Naive thymus-derived CD4-positive, alpha-beta T cell (primary cell): ENCODE measurements at regions not wholly inside any gene's neighbourhood (a gene's known extent, or its start where the extent isn't known, plus 50 kb on each side); places are given as distances from the start of the nearest gene placed in this dataset.
A peak's percentile ranks its signal among the peaks of the same experiment; 100 is the strongest.

Experiments used
- ATAC-seq: fragments of 150-1000 bp; cut with Tn5 transposase; 2 replicates; pipeline ENCODE4 v1.10.0; 2021; ENCODE audit warnings: mild to moderate bottlenecking, moderate library complexity
- CTCF ChIA-PET: fragments of 350-600 bp; sonication (Branson Sonifier 250); formaldehyde crosslinking; loops from one replicate; lab custom pipeline; 2021; ENCODE audit warnings: antibody characterized with exemption; lab: Charles Lee
- POLR2A ChIA-PET: fragments of 350-600 bp; sonication (Branson Sonifier 250); formaldehyde crosslinking; loops from one replicate; lab custom pipeline; 2021; ENCODE audit warnings: antibody characterized with exemption, inconsistent platforms; lab: Charles Lee
- DNase-seq, 9 donors: peaks; one replicate each; pipeline versions ENCODE4 v3.0.0 to v3.0.0-alpha.2; 2020 to 2022; ENCODE audit warnings: mixed read lengths in 1 of 9
- H3K27ac ChIP-seq: one replicate; pipeline ENCODE4 v1.7.0; 2013; ENCODE audit warnings: mild to moderate bottlenecking, low read depth, low read length, moderate library complexity
- H3K27me3 ChIP-seq, 2 donors: one replicate each; pipeline ENCODE4 v1.7.0; 2013; ENCODE audit warnings: low read length in 2 of 2, mild to moderate bottlenecking in 2 of 2, moderate library complexity in 2 of 2; ENCODE audit not compliant: control insufficient read depth in 2 of 2, insufficient read depth in 2 of 2
- H3K36me3 ChIP-seq, 3 experiments: 1 replicate in 2 of 3; 2 replicates in 1 of 3; pipeline ENCODE4 v1.7.0; 2013; ENCODE audit warnings: low read length in 3 of 3, mild to moderate bottlenecking in 3 of 3, moderate library complexity in 1 of 3; ENCODE audit not compliant: insufficient read depth in 3 of 3, control insufficient read depth in 2 of 3
- H3K4me1 ChIP-seq, 2 donors: one replicate each; pipeline ENCODE4 v1.7.0; 2013; ENCODE audit warnings: low read length in 2 of 2, mild to moderate bottlenecking in 2 of 2, moderate library complexity in 1 of 2; ENCODE audit not compliant: control insufficient read depth in 2 of 2, insufficient read depth in 2 of 2
- H3K4me3 ChIP-seq: 2 replicates; pipeline ENCODE4 v1.7.0; 2013; ENCODE audit warnings: mild to moderate bottlenecking, low read length
- H3K9me3 ChIP-seq, 3 experiments: 1 replicate in 2 of 3; 2 replicates in 1 of 3; pipeline ENCODE4 v1.7.0; 2013; ENCODE audit warnings: low read length in 3 of 3; ENCODE audit not compliant: control insufficient read depth in 2 of 3
- H3K27ac Mint-ChIP-seq, 9 donors: one replicate each; pipeline ENCODE4 v1.8.0; 2020 to 2022; ENCODE audit warnings: mixed read lengths in 9 of 9, mild to moderate bottlenecking in 8 of 9, moderate library complexity in 5 of 9, inconsistent platforms in 2 of 9
- H3K27me3 Mint-ChIP-seq, 5 donors: one replicate each; pipeline ENCODE4 v1.8.0; 2021 to 2022; ENCODE audit warnings: mixed read lengths in 5 of 5, mild to moderate bottlenecking in 1 of 5
- H3K36me3 Mint-ChIP-seq, 5 donors: one replicate each; pipeline ENCODE4 v1.8.0; 2020 to 2022; ENCODE audit warnings: mixed read lengths in 5 of 5, mild to moderate bottlenecking in 3 of 5, inconsistent platforms in 1 of 5
- H3K4me1 Mint-ChIP-seq, 7 donors: one replicate each; pipeline ENCODE4 v1.8.0; 2020 to 2022; ENCODE audit warnings: mixed read lengths in 7 of 7, mild to moderate bottlenecking in 3 of 7, inconsistent platforms in 1 of 7
- H3K4me3 Mint-ChIP-seq, 10 donors: one replicate each; pipeline ENCODE4 v1.8.0; 2020 to 2022; ENCODE audit warnings: mild to moderate bottlenecking in 10 of 10, mixed read lengths in 10 of 10, moderate library complexity in 6 of 10, inconsistent platforms in 2 of 10
- H3K9me3 Mint-ChIP-seq, 11 donors: one replicate each; pipeline ENCODE4 v1.8.0; 2020 to 2022; ENCODE audit warnings: mixed read lengths in 11 of 11, mild to moderate bottlenecking in 4 of 11, inconsistent platforms in 1 of 11, moderate library complexity in 1 of 11
- intact Hi-C, 2 donors: fragments of 100-400 bp; cut with micrococcal nuclease; formaldehyde crosslinking; loops; one replicate each; pipeline ENCODE4 v1.15.1; 2023

DNA sequence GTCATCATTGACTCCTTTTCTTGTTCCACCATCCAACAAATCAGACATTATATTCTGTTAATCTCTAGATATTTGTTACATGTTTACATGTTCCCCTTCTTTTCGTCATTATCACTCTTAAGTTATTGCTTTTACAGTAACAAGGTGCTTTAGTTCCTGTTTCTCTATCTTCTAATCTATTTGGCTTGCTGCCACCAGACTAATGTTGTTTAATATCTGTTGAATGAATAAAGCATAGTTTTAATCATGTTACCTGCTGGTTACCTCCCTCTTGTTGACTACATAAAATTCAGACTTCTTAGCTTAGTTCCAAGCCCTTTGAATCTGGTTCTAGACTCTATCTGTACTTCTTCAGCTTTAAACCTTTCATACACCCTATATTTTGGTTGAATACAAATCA lies 129.8 kb upstream of the TRIM2 start:
- Mint-ChIP-seq H3K27ac (peak overlapping the region in 1 of 9 donors; percentile 18), H3K27me3 (peaks cover 0 to 35% (median 0%) of the 10 kb centered on the region in 5 donors), H3K9me3 (peaks cover 0 to 4% (median 0%) of the 10 kb centered on the region in 11 donors), H3K4me1 (peaks cover 0 to 10% (median 9%) of the 10 kb centered on the region in 7 donors), H3K36me3 (peaks cover 0 to 4% (median 0%) of the 10 kb centered on the region in 5 donors), H3K4me3 (no peak overlapping the region)
- ChIA-PET POLR2A (no interaction called here), CTCF (interaction anchor here (2.7 to 3.9 kb wide), 2 partner anchors 9 to 53 kb away, joined by 16 to 19 read pairs; no protein-coding TSS in a partner anchor)
- no peak for DNase-seq
- H3K4me1 ChIP-seq = peaks cover 0 to 2% of the 10 kb centered on the region in 2 donors
- no peak overlapping the region for H3K4me3 ChIP-seq
- no peak for ATAC-seq
- H3K27ac ChIP-seq = no peak overlapping the region
- H3K9me3 ChIP-seq = no peaks in the 10 kb centered on the region
- no peaks in the 10 kb centered on the region for H3K27me3 ChIP-seq
- H3K36me3 ChIP-seq = no peaks in the 10 kb centered on the region
- intact Hi-C loops = no loop called here

DNA sequence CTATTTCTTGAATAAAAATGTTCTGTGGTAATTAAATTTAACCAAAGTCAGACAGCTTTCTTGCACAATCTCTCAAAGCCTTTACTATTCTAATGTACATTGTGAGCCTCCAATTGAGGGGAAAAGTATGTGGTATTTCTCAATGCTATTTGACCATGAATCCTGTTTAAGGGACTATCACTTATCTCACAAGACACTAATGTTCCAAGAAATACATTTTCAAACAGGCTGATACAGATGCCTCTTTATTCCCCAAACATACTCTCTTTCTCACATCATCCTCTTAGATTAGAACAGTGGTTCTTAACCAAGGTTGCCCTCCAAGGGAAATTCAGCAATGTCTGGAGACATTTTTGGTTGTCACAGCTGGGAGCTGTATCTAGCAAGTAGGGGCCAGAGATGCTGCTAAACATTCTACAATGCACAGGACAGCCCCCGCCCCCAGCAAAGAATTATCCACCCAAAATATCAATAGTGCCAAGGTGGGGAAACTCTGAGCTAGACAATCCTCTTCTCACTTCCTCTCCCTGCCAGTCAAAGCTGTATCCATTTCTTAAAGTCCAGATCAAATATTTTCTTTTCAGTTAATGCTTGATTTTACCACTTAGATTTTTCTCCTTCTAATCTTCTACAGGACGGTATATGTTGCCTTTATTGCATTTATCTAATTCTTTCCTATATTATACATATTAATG lies 129.2 kb upstream of the TRIM2 start:
- no peak overlapping the region for H3K4me3 Mint-ChIP-seq
- CTCF ChIA-PET = interaction anchor here (2.7 to 3.9 kb wide), 2 partner anchors 9 to 52 kb away, joined by 16 to 19 read pairs; no protein-coding TSS in a partner anchor
- no peak overlapping the region for H3K27ac Mint-ChIP-seq
- Histone ChIP-seq H3K4me1 (peaks cover 0 to 8% of the 10 kb centered on the region in 2 donors), H3K27me3 (no peaks in the 10 kb centered on the region), H3K36me3 (no peaks in the 10 kb centered on the region), H3K9me3 (no peaks in the 10 kb centered on the region), H3K27ac (no peak overlapping the region), H3K4me3 (no peak overlapping the region)
- intact Hi-C loops = no loop called here
- peaks cover 0 to 16% (median 15%) of the 10 kb centered on the region in 7 donors for H3K4me1 Mint-ChIP-seq
- peaks cover 0 to 4% (median 0%) of the 10 kb centered on the region in 5 donors for H3K36me3 Mint-ChIP-seq
- ATAC-seq = no peak
- no peak for DNase-seq
- peaks cover 0 to 39% (median 0%) of the 10 kb centered on the region in 5 donors for H3K27me3 Mint-ChIP-seq
- POLR2A ChIA-PET = no interaction called here
- H3K9me3 Mint-ChIP-seq = peaks cover 0 to 4% (median 0%) of the 10 kb centered on the region in 11 donors

GRCh38 chr4:153075836-153076518 lies 128.3 kb upstream of the TRIM2 start:
- no peak overlapping the region for H3K4me3 ChIP-seq
- intact Hi-C loops = no loop called here
- peaks cover 0 to 16% of the 10 kb centered on the region in 2 donors for H3K4me1 ChIP-seq
- H3K36me3 ChIP-seq = no peaks in the 10 kb centered on the region
- no peak overlapping the region for H3K4me3 Mint-ChIP-seq
- ChIA-PET POLR2A (interaction anchor here (0.6 kb wide), 1 partner anchor 27 kb away, joined by 3 read pairs; no protein-coding TSS in a partner anchor), CTCF (interaction anchor here (0.5 to 3.9 kb wide), 3 partner anchors 8 to 607 kb away, joined by 4 to 19 read pairs (median 16); no protein-coding TSS in a partner anchor)
- H3K9me3 Mint-ChIP-seq = peaks cover 0 to 3% (median 0%) of the 10 kb centered on the region in 11 donors
- H3K9me3 ChIP-seq = no peaks in the 10 kb centered on the region
- DNase-seq = no peak
- ATAC-seq = no peak
- no peak overlapping the region for H3K27ac ChIP-seq
- peaks cover 0 to 46% (median 0%) of the 10 kb centered on the region in 5 donors for H3K27me3 Mint-ChIP-seq
- H3K4me1 Mint-ChIP-seq = peaks cover 0 to 25% (median 24%) of the 10 kb centered on the region in 7 donors
- H3K27me3 ChIP-seq = no peaks in the 10 kb centered on the region
- peaks cover 0 to 4% (median 0%) of the 10 kb centered on the region in 5 donors for H3K36me3 Mint-ChIP-seq
- no peak overlapping the region for H3K27ac Mint-ChIP-seq

- no peaks in the 10 kb centered on the region for H3K9me3 ChIP-seq
- Mint-ChIP-seq H3K36me3 (no peaks in the 10 kb centered on the region), H3K9me3 (no peaks in the 10 kb centered on the region), H3K27ac (no peak overlapping the region), H3K27me3 (peaks cover 0 to 44% (median 0%) of the 10 kb centered on the region in 5 donors), H3K4me1 (peaks cover 0 to 34% (median 30%) of the 10 kb centered on the region in 7 donors), H3K4me3 (no peak overlapping the region)
- no peak overlapping the region for H3K4me3 ChIP-seq
- DNase-seq (no peak), ATAC-seq (no peak)
- H3K36me3 ChIP-seq = no peaks in the 10 kb centered on the region
- intact Hi-C loops = no loop called here
- peaks cover 0 to 18% of the 10 kb centered on the region in 2 donors for H3K4me1 ChIP-seq
- H3K27ac ChIP-seq = no peak overlapping the region
- H3K27me3 ChIP-seq = no peaks in the 10 kb centered on the region
- ChIA-PET POLR2A (no interaction called here), CTCF (interaction anchor here (3.9 kb wide), 1 partner anchor 50 kb away, joined by 19 read pairs; no protein-coding TSS in a partner anchor)
Observed at GRCh38 chr4:153076861-153077260, 127.4 kb upstream of the TRIM2 start.

GRCh38 chr4:153079857-153080391 lies 124.3 kb upstream of the TRIM2 start:
- ATAC-seq (peak; percentile 56), DNase-seq (peak in 5 of 9 donors; percentile 11 to 32 (median 25))
- peak overlapping the region in 3 of 9 donors; percentile 7 to 65 (median 25) for H3K27ac Mint-ChIP-seq
- H3K36me3 ChIP-seq = no peaks in the 10 kb centered on the region
- intact Hi-C loops = loop anchor here in 1 of 2 donors (5.0 kb wide), 1 partner anchor 672 kb away; no protein-coding TSS in a partner anchor
- H3K27me3 Mint-ChIP-seq = peaks cover 0 to 41% (median 0%) of the 10 kb centered on the region in 5 donors
- no peaks in the 10 kb centered on the region for H3K27me3 ChIP-seq
- no peak overlapping the region for H3K4me3 ChIP-seq
- H3K4me1 ChIP-seq = peaks cover 5 to 26% of the 10 kb centered on the region in 2 donors
- H3K9me3 Mint-ChIP-seq = no peaks in the 10 kb centered on the region
- H3K4me3 Mint-ChIP-seq = peak overlapping the region in 6 of 10 donors; percentile 11 to 48 (median 24)
- H3K4me1 Mint-ChIP-seq = peaks cover 11 to 51% (median 42%) of the 10 kb centered on the region in 7 donors
- ChIA-PET POLR2A (interaction anchor here (0.6 kb wide), 1 partner anchor 36 kb away, joined by 4 read pairs; no protein-coding TSS in a partner anchor), CTCF (interaction anchor here (0.7 to 4.5 kb wide), 3 partner anchors 32 to 46 kb away, joined by 3 to 193 read pairs (median 4); no protein-coding TSS in a partner anchor)
- no peaks in the 10 kb centered on the region for H3K9me3 ChIP-seq
- H3K27ac ChIP-seq = no peak overlapping the region
- H3K36me3 Mint-ChIP-seq = no peaks in the 10 kb centered on the region

DNA sequence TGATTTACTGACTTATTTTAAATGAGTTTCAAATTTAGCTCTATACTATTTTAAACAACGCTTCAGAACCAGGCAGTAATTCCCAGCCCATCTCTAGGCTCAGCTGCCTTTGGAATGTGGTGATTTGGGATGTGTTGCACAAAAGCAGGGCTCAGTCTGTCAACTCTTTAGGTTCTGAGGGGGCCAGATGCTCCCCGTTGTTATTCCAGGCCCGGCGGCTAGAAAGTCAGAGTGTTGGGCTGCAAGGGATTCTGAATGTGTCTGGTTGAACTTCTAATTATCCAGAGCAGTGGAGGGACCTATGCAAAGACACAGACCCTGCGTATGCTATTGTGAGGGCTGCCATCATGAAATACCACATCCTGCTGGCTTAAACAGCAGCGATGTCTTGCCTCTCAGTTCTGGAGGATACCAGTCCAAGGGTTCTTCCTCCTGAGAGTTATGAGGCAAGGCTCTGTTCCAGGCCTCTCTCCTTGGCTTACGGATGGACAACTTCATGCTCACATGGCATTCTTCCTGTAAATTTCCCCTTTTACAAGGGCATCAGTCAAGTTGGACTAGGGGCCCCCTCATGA lies 123.2 kb upstream of the TRIM2 start:
- Mint-ChIP-seq H3K9me3 (no peaks in the 10 kb centered on the region), H3K27me3 (peaks cover 0 to 40% (median 0%) of the 10 kb centered on the region in 5 donors), H3K27ac (peak overlapping the region in 1 of 9 donors; percentile 30), H3K4me3 (peak overlapping the region in 2 of 10 donors; percentile 16 to 48), H3K36me3 (no peaks in the 10 kb centered on the region), H3K4me1 (peaks cover 19 to 59% (median 49%) of the 10 kb centered on the region in 7 donors)
- no peak for ATAC-seq
- H3K4me3 ChIP-seq = no peak overlapping the region
- no peaks in the 10 kb centered on the region for H3K27me3 ChIP-seq
- ChIA-PET POLR2A (interaction anchor here (1.1 kb wide), 1 partner anchor 47 kb away, joined by 3 read pairs; no protein-coding TSS in a partner anchor), CTCF (interaction anchor here (0.6 to 5.7 kb wide), 3 partner anchors 33 to 65 kb away, joined by 3 to 193 read pairs (median 95); no protein-coding TSS in a partner anchor)
- H3K36me3 ChIP-seq = no peaks in the 10 kb centered on the region
- no peak for DNase-seq
- H3K27ac ChIP-seq = no peak overlapping the region
- intact Hi-C loops = loop anchor here in 1 of 2 donors (5.0 kb wide), 1 partner anchor 671 kb away; no protein-coding TSS in a partner anchor
- H3K9me3 ChIP-seq = no peaks in the 10 kb centered on the region
- H3K4me1 ChIP-seq = peaks cover 5 to 33% of the 10 kb centered on the region in 2 donors
